K562 (cell line): ENCODE measurements at regions not wholly inside any gene's neighbourhood (a gene's known extent, or its start where the extent isn't known, plus 50 kb on each side); places are given as distances from the start of the nearest gene placed in this dataset.
A peak's percentile ranks its signal among the peaks of the same experiment; 100 is the strongest.

Source experiments
- ATAC-seq: fragments of 200-7000 bp; cut with Tn5 transposase; 3 replicates; pipeline ENCODE4 v1.9.1; 2020; ENCODE audit warnings: moderate library complexity
- BruUV-seq: library from RNA; stranded (reverse); fragments of 400-500 nt; replicated peaks from 2 replicates; lab custom pipeline; 2021; lab: Mats Ljungman, UMichigan
- CTCF ChIA-PET: fragments of 300-600 bp; formaldehyde crosslinking; extraction: SDS; loops from one replicate; lab custom pipeline; 2021; ENCODE audit warnings: low intra/inter-chr PET ratio; lab: Yijun Ruan, JAX
- POLR2A ChIA-PET: fragments of 300-600, 350-650 bp; sonication (Branson Sonifier 250); formaldehyde crosslinking; extraction: SDS; loops from one replicate; lab custom pipeline; 2021; ENCODE audit warnings: antibody characterized with exemption, inconsistent platforms; lab: Yijun Ruan, JAX
- DNase-seq, 4 experiments: peaks; one replicate each; pipeline versions ENCODE4 v3.0.0 to v3.0.0-alpha.2; 2011 to 2018; ENCODE audit warnings: low spot score in 3 of 4, mixed read lengths in 3 of 4; ENCODE audit errors: extremely low read depth in 1 of 4
- FAIRE-seq: peaks from 2 replicates; lab custom pipeline; 2011; peaks lifted over from hg19 to GRCh38; lab: Jason Lieb, UNC
- H2AFZ ChIP-seq: 2 replicates; pipeline ENCODE4 v1.6.0; 2011; ENCODE audit warnings: low read depth, low read length, control low read depth, inconsistent platforms
- H3K27ac ChIP-seq: fragments of 200-600 bp; 3 replicates; pipeline ENCODE4 v1.8.0; 2011; ENCODE audit warnings: low read depth, mild to moderate bottlenecking, control low read depth, inconsistent platforms, low read length, moderate library complexity, mixed read lengths; ENCODE audit errors: extremely low read depth
- H3K27me3 ChIP-seq, 2 experiments: fragments of 300-600 bp in 1 of 2; 2 replicates in 1 of 2; 3 replicates in 1 of 2; pipeline versions ENCODE4 v1.6.0 to v1.8.0; 2011; ENCODE audit warnings: inconsistent platforms in 2 of 2, low read length in 2 of 2, mild to moderate bottlenecking in 1 of 2, mixed read lengths in 1 of 2, moderate library complexity in 1 of 2; ENCODE audit not compliant: control insufficient read depth in 2 of 2, insufficient read depth in 2 of 2
- H3K36me3 ChIP-seq: fragments of 300-600 bp; 3 replicates; pipeline ENCODE4 v1.8.0; 2011; ENCODE audit warnings: mild to moderate bottlenecking, low read length, inconsistent platforms; ENCODE audit not compliant: control insufficient read depth, insufficient read depth
- H3K4me1 ChIP-seq, 2 experiments: fragments of 200-600 bp in 1 of 2; replicated peaks in 1 of 2; 2 replicates in 1 of 2; 3 replicates in 1 of 2; pipeline versions ENCODE4 v1.5.1 to v1.8.0; 2011; ENCODE audit warnings: inconsistent platforms in 2 of 2, low read length in 2 of 2, mild to moderate bottlenecking in 1 of 2, mixed read lengths in 1 of 2, moderate library complexity in 1 of 2; ENCODE audit not compliant: control insufficient read depth in 2 of 2, insufficient read depth in 2 of 2
- H3K4me2 ChIP-seq: 2 replicates; pipeline ENCODE4 v1.6.1; 2011; ENCODE audit warnings: low read length, control low read depth, inconsistent platforms, mixed read lengths; ENCODE audit not compliant: insufficient read depth
- H3K4me3 ChIP-seq: fragments of 200-600 bp; sonication (generic), shearing (Covaris generic); 2 replicates; pipeline ENCODE4 v1.5.1; 2016; ENCODE audit warnings: control low read depth, inconsistent platforms
- H3K79me2 ChIP-seq: fragments of 200-600 bp; 3 replicates; pipeline ENCODE4 v1.8.0; 2011; ENCODE audit warnings: low read length, inconsistent platforms; ENCODE audit not compliant: control insufficient read depth, insufficient read depth
- H3K9ac ChIP-seq, 2 experiments: 2 replicates each; pipeline versions ENCODE4 v1.6.0 to v1.6.1; 2011; ENCODE audit warnings: low read depth in 2 of 2, low read length in 2 of 2, control low read depth in 1 of 2, inconsistent platforms in 1 of 2, mild to moderate bottlenecking in 1 of 2, mixed read lengths in 1 of 2; ENCODE audit not compliant: insufficient read depth in 1 of 2
- H3K9me1 ChIP-seq: one replicate; pipeline ENCODE4 v1.6.0; 2011; ENCODE audit warnings: inconsistent platforms, mild to moderate bottlenecking, low read length, moderate library complexity; ENCODE audit not compliant: control insufficient read depth, insufficient read depth
- H3K9me3 ChIP-seq: replicated peaks from 2 replicates; pipeline ENCODE4 v1.5.1; 2011; ENCODE audit warnings: low read depth, low read length, inconsistent platforms; ENCODE audit not compliant: control insufficient read depth, insufficient read depth
- H4K20me1 ChIP-seq: replicated peaks from 2 replicates; pipeline ENCODE4 v1.6.1; 2011; ENCODE audit warnings: low read length, inconsistent platforms, mixed read lengths; ENCODE audit not compliant: control insufficient read depth, insufficient read depth
- LCOR ChIP-seq: sonication (generic); formaldehyde crosslinking; IDR thresholded peaks from 2 replicates; pipeline ENCODE4 v1.8.0; 2022; ENCODE audit warnings: mild to moderate bottlenecking, missing genetic modification reagents
- NRF1 ChIP-seq, 2 experiments: fragments of 450-650 bp; IDR thresholded peaks in 1 of 2; conservative IDR thresholded peaks in 1 of 2; 2 replicates each; pipeline ENCODE4 v1.6.1; 2014; ENCODE audit warnings: mild to moderate bottlenecking in 2 of 2
- RAD51 ChIP-seq: fragments of 450-650 bp; IDR thresholded peaks from 2 replicates; pipeline ENCODE4 v1.7.1; 2016; ENCODE audit warnings: low read depth, mild to moderate bottlenecking, borderline replicate concordance
- STAT5A ChIP-seq: IDR thresholded peaks from 2 replicates; pipeline ENCODE4 v1.6.1; 2012; ENCODE audit warnings: low read length, inconsistent platforms, borderline replicate concordance
- TFE3 ChIP-seq: fragments of 450-650 bp; formaldehyde crosslinking; IDR thresholded peaks from 2 replicates; pipeline ENCODE4 v1.4.0; 2020; ENCODE audit warnings: mild to moderate bottlenecking, mixed read lengths
- USF1 ChIP-seq: sonication (generic); formaldehyde crosslinking; IDR thresholded peaks from 2 replicates; pipeline ENCODE4 v1.9.0; 2022; ENCODE audit warnings: mild to moderate bottlenecking, missing genetic modification reagents
- ZNF280B ChIP-seq: fragments of 250-450 bp; sonication (Bioruptor Pico); IDR thresholded peaks from 2 replicates; pipeline ENCODE4 v1.5.1; 2021; ENCODE audit warnings: mild to moderate bottlenecking
- ZNF318 ChIP-seq, 2 experiments: fragments of 450-650 bp; IDR thresholded peaks; 2 replicates each; pipeline ENCODE4 v1.6.1; 2016; ENCODE audit warnings: mild to moderate bottlenecking in 2 of 2, borderline replicate concordance in 1 of 2, low read depth in 1 of 2, moderate library complexity in 1 of 2
- WGBS: fragments of 100-300 bp; shearing (Covaris generic); methylation state at CpG from one replicate; pipeline ENCODE4 v1.1.6; 2016; ENCODE audit warnings: low coverage, mixed read lengths; ENCODE audit not compliant: insufficient coverage; ENCODE audit errors: missing lambda C conversion rate; 5-methylcytosine and 5-hydroxymethylcytosine counted together
- in situ Hi-C: fragments of 300-500 bp; cut with MboI; formaldehyde crosslinking; loops from 4 replicates; pipeline ENCODE4 v1.15.0; 2018; ENCODE audit warnings: inconsistent platforms, mixed read lengths
- intact Hi-C: fragments of 100-400 bp; cut with micrococcal nuclease; formaldehyde crosslinking; loops from 2 replicates; pipeline ENCODE4 v1.14.2; 2022

GRCh38 chr20:57087102-57087501 lies 179.3 kb downstream of the BMP7 start:
- FAIRE-seq, result no peak
- Histone ChIP-seq H3K9ac (peak overlapping the region in 1 of 2 experiments; percentile 62; a peak in 2 of 4 replicates), H2AFZ (no peak overlapping the region), H3K9me1 (no peaks in the 10 kb centered on the region), H3K9me3 (no peaks in the 10 kb centered on the region), H3K79me2 (no peaks in the 10 kb centered on the region), H3K27ac (no peak overlapping the region), H3K4me1 (peaks cover 0 to 22% of the 10 kb centered on the region in 2 experiments; a peak in 2 of 5 replicates), H3K27me3 (peaks cover 2 to 25% of the 10 kb centered on the region in 2 experiments; a peak in 3 of 5 replicates), H3K36me3 (no peaks in the 10 kb centered on the region), H3K4me2 (no peak overlapping the region), H3K4me3 (no peak overlapping the region), H4K20me1 (no peaks in the 10 kb centered on the region)
- ChIA-PET CTCF (no interaction called here), POLR2A (no interaction called here)
- intact Hi-C loops, result no loop called here
- ATAC-seq, result no peak
- in situ Hi-C loops, result loop anchor here (5.0 to 10.0 kb wide), 2 partner anchors 255 to 408 kb away; no protein-coding TSS in a partner anchor
- no TSS peak for BruUV-seq
- DNase-seq, result peak in 2 of 4 experiments; percentile 16
- WGBS, result 2% methylated on average over 14 of the region's 16 CpGs
- TF ChIP-seq TFE3 (CRISPR knock-in tag), result peak; percentile 55
- TF ChIP-seq RAD51, result peak; percentile 85
- no peak for TF ChIP-seq LCOR (CRISPR knock-in tag)
- TF ChIP-seq USF1 (CRISPR knock-in tag), result peak; percentile 59
- TF ChIP-seq NRF1 (conservative IDR thresholded peaks at IDR 0.05 in 1 of 2, IDR thresholded peaks at IDR 0.05 in 1 of 2), result peak; percentile 66 to 72
- no peak for TF ChIP-seq ZNF318 (IDR thresholded peaks at IDR 0.05; ENCODE audit: borderline replicate concordance in 1 of 2, low read depth in 1 of 2)
- TF ChIP-seq STAT5A, result no peak
- no peak for TF ChIP-seq ZNF280B (CRISPR knock-in tag)
